CD4-positive, alpha-beta T cell treated with Interleukin-17A for 4 hours (primary cell): ENCODE measurements at regions not wholly inside any gene's neighbourhood (a gene's known extent, or its start where the extent isn't known, plus 50 kb on each side); places are given as distances from the start of the nearest gene placed in this dataset.
A peak's percentile ranks its signal among the peaks of the same experiment; 100 is the strongest.

Experiments used
- DNase-seq: peaks from one replicate; pipeline ENCODE4 v3.0.0-alpha.2; 2020; ENCODE audit warnings: mixed read lengths

GRCh38 chr19:5216141-5216847, 124.3 kb downstream of the PTPRS start:
- DNase-seq: no peak

GRCh38 chr19:5215431-5215830, 125.2 kb downstream of the PTPRS start:
- no peak for DNase-seq

- DNase-seq: no peak
Observed at GRCh38 chr19:5214902-5215301, 125.7 kb downstream of the PTPRS start.

GRCh38 chr19:5214371-5214770, 126.2 kb downstream of the PTPRS start:
- DNase-seq: no peak

- no peak for DNase-seq
Observed at GRCh38 chr19:5213667-5214066, 126.9 kb downstream of the PTPRS start.

DNA sequence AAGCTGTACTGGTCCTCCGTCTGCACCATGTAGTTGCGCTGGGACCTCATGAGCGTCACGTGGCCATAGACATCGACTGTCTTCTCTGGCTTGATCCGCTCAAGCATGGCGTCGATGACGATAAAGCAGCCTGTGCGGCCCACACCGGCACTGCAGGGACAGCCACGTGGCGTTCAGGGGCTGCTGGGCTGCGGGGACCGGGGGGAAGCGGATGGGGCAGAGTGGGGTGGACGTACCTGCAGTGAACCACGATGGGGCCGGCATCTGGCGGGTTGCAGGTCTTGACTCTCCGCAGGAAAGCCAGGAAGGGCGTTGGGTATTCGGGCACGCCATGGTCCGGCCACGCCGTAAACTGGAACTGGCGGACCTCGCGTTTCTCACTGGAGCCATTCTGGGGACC, 128.5 kb downstream of the PTPRS start:
- no peak for DNase-seq

DNA sequence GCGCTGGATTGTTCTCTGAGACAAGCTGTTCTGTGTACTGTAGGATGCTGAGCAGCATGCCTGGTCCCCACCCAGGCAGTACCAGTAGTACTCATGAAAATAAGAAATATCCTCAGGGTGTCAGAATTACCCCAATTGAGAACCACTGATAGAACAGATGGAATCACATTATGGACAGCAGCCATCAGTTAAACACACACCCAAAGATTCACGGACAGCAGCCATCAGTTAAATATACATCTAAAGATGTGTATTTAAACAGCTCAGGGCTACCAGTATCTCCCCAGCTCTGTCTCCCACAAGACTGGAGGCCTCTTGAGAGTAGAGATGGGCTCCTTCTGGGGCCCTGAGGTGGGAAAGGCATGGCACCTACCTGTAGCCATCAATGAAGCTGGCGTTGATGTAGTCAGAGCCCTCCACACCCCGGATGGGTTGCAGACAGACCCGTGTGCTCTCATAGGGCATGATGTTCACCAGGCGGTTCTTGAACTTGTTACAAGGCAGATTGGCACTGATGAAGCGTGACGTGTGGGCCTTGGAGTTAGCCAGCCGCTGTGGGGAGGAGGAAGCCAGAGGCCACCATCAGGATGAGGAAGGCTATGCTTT, 129.3 kb downstream of the PTPRS start:
- no peak for DNase-seq

DNA sequence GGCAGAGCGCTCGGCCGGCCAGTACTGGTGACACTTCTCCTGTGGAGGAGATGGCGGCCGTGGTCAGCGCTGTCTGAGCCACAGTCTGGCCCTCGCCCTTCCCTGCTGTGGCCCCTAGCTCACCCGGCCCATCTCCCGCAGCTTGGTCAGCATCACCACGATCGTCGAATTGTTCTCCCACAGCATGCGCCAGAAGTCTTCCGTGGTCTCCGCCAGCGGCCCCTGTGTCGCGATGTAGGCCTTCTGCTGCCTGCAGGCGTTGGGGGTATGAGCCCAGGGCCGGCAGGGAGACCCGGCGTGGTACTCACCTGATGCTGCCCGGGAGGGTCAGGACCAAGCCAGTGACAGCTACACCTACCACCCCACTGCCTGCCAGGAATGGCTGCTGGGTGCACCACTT, 130.1 kb downstream of the PTPRS start:
- no peak for DNase-seq

GRCh38 chr19:5207806-5208205, 132.8 kb downstream of the PTPRS start:
- no peak for DNase-seq

DNA sequence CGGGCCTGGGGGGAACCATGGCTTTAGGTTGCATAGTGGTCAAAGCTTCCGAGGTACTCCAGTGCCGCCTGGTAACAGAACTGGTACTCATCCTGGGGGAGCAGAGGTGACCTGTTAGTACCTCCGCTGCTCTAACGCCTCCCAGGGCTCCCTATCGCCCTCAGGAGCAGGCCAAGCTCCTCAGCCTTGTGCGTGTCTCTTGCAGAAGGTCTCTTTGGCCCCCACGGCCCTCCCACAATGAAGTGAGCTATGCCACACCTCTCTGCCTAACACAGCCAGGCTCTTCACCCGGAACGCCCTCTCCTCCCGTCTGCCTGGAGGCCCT, 133.9 kb downstream of the PTPRS start:
- DNase-seq: no peak

DNA sequence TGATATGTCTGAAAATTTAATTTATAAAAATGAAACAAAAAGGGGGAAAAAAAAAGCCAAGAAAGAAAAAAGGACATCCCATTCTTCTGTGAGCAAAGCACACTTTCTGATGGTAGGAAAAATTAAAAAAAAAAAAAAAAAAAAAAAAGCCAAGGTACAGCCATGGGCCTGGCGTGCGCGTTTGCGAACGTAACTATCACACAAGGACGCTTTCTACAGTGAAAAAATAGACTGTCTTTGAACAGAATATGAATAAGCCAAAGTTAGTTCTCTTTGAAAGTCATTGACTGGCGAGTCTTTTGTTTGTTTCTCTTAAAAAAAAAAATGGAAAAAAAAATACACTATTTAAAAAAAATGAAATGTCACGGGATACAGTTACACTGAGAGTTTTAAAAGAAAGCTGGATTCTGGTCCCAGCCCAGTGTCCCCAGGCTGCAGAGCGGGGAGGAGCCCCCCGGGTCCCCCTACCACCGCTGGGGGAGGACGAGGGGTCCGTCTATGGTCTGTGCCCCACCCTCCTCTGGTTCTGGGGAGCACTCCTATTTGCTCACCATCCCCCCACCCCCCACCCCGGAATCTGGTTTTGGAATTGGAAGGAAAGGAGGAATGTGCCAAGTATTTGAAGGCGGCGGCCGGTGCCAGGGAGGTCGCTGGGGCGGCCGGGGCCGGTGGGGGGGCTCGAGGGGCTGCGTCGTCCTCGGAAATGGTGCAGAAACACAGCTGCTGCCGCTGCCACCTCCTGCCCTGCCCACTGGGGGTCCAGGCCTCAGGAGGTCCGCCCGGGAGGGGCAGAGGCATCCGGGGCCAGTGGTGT, 134.5 kb downstream of the PTPRS start:
- DNase-seq: no peak

GRCh38 chr19:5205381-5205780, 135.2 kb downstream of the PTPRS start:
- DNase-seq: peak; percentile 22

DNA sequence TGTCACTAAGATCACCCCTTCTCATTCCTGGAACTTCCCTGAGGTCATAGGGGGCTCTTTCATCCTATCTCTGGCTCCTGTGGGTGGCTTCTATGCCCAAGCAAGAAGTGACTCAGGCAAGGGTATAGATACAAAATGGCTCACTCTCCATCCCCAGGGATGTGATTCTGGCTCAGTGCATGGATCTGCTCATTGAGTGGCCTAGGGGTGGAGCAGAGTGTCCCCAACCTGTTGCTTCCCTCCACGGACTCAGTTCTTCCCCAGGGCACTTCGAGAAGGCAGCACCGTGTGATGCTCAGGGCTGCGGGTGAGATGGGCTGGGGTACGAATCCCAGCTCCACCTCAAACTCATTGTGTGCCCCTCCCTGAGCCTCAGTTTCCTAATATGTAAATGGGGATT, 136.4 kb downstream of the PTPRS start:
- DNase-seq: no peak
